GM18907 (cell line): ENCODE measurements at regions not wholly inside any gene's neighbourhood (a gene's known extent, or its start where the extent isn't known, plus 50 kb on each side); places are given as distances from the start of the nearest gene placed in this dataset.
"Not testable (repeated sequence)": the region's sequence is repeated elsewhere in the genome, so short reads cannot be mapped to it uniquely, and the experiment has no call there.

Source experiments
- ATAC-seq: cut with Tn5 transposase; IDR thresholded peaks from one replicate; pipeline ENCODE4 v1.9.1; 2021; ENCODE audit warnings: mild to moderate bottlenecking, moderate library complexity; ENCODE audit not compliant: unreplicated experiment

DNA sequence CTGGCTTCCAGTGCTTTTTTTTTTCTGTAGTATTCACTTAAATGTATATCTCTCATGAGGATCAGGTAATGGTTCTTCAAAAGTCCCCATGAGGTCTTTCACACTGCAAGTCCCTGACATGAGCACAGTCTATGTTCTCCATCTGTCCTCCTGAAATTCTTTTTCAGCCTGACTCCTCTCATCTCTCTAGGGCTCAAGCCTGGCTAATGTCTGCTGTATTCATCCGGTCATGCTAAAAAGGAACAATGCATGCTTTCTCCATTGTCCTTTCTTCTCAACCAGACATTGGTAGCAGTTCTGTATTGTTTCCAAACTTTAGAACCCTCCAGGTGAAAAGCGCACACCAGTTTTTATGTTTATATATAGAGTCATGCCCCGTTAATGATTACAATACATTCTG is 368.3 kb upstream of the OLFM3 start:
- ATAC-seq = no peak

GRCh38 chr1:102336602-102337001 is 339.9 kb upstream of the OLFM3 start:
- ATAC-seq = no peak

DNA sequence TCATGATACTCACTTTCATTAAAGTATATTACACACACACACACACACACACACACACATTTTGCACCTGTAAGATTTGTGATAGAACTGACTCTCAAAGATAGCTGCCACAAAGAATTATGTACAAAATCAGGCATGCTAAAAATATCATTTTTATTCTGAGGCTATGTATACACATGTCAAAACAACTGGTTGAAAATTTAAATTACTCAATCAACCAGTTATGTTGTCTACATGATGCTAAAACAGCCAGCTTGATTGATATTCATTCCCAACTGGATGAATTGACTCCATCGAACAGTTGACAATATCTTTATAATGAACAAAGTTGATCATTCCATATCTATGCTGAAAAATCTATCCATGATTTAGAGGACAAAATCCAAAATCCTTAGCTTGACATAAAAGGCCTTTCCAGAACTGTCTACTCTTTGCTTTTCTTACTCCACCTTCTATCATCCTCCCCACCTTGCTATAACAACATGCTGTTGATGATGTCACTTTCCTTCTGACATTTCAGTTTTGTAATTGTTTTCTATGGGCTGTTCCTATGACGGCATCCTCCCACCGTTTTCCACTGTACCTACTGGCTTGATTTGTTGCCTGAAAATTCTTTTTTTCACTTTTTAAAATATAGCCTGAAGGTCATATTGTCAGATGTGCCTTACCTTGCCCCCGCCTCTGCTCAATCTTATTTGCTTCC is 321.5 kb upstream of the OLFM3 start:
- no peak for ATAC-seq

DNA sequence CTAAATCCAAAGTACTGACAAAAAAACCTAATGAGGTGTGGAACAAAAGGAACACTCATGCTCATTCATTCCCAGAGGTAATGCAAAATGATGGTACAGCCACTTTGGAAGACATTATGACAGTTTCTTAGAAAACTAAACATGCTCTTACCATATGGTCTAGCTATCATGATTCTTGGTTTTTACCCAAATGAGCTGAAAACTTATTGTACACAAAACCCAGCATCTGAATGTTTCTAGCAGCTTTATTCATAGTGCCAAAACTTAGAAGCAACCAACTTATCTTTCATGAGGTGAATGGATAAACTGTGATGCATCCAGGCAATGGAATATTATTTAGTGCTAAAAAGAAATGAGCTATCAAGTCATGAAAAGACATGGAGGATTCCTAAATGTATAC is 318.4 kb upstream of the OLFM3 start:
- no peak for ATAC-seq

DNA sequence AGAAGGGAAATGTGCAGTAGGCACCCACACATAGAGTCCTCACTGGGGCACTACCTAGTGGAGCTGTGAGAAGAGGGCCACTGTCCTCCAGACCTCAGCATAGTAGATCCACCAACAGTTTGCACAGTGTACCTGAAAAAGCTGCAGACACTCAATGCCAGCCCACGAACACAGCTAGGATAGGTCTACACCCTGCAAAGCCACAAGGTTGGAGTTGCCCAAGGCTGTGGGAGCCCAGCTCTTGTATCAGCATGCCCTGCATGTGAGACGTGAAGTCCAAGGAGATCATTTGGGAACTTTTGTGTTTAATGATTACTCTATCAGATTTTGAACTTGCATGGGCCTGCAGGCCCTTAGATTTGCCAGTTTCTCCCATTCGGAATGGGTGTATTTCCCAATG is 299.4 kb upstream of the OLFM3 start:
- no peak for ATAC-seq

- ATAC-seq = no peak
These were observed 286.2 kb upstream of the OLFM3 start for GRCh38 chr1:102282955-102283354.

DNA sequence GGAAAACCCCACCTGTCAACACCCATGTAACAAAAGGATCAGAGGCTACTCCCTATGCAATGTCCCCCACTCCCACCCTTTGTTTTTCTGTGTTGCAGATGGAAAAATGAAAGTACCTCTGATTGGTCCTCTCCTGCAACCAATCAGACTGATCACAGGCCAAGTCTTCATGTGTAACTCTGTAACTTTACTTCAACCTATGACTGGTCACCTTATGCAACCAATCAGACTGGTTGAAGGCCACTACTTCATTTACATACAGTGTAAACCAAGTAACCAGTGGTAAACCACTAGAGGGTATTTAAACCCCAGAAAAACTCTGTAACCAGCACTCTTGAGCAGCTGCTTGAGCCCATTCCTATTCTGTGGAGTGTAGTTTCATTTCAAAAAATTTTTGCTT is 266.3 kb upstream of the OLFM3 start:
- ATAC-seq = peak; percentile 49

GRCh38 chr1:102252731-102253505 is 256.2 kb upstream of the OLFM3 start:
- no peak for ATAC-seq

GRCh38 chr1:102241431-102242338 is 245.0 kb upstream of the OLFM3 start:
- ATAC-seq = peak; percentile 71

DNA sequence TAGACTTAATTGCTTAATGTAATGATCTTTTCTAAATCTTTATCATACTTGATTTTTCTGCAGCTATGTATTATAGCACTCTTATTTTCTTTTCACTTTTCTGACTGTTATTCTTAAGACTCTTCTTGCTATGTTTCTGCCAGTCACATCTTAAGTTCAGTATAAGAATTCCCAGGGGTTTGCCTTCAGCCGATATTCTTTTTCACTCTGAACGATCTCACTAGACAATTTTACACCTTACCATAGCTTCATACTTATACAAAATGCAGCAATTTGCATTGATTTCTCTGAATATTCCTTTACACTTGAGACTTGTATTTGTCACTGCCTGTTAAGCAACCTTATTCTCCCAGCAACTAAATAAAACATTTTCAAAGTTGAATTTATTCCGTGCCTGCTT is 242.5 kb upstream of the OLFM3 start:
- ATAC-seq = no peak

DNA sequence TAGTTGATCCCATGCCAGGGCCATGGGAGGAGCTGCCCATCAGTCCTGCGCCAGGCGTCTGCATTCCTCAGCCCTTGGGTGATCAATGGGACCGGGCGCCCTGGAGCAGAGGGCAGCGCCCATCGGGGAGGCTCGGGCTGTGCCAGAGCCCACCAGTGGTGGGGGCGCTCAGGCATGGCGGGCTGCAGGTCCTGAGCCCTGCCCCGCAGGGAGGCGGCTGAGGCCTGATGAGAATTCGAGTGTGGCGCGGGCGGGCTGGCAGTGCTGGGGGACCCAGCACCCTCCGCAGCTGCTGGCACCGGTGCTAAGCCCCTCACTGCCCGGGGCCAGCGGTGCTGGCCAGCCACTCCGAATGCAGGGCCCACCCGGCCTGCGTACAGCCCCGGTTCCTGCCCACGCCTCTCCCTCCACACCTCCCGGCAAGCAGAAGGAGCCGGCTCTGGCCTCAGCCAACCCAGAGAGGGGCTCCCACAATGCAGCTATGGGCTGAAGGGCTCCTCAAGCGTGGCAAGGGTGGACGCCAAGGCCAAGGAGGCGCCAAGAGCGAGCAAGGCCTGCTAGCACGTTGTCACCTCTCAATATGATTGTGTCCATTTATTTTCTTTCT is 238.1 kb upstream of the OLFM3 start:
- no peak for ATAC-seq

DNA sequence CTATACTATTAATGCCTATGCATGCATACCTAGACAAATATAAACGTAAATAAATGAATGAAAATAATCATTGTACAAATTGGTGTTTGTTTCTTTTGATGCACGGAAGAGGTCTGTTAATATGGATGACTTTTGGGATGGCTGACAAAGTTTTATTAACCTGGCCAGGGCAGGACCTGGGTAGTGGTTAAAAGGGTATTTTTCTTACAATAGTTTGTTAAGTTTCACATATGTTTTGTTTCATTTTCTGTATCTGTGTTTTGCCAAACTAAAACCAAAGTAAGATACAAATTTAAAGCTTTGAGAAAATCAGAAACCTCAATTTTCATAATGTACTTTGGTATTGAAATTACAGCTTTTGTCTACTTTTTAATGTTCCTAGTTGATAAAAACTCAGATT is 222.7 kb upstream of the OLFM3 start:
- ATAC-seq = peak; percentile 75

DNA sequence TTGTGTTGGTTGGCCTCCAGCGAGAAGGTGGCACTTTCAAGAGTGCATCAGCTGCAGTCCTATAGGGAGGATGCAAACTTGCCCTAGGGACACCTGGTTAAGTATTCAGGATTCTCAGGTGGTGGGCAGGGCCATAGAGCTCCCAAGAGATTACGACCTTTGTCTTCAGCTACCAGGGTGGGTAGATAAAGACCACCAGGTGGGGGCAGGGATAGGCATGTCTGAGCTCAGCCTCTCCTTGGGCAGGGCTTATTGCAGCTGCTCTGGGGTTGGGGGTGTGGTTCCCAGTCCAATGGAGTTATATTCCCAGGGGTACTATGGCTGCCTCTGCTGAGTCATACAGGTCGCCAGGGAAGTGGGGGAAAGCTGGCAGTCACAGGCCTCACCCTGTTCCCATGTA is 214.2 kb upstream of the OLFM3 start:
- not testable (repeated sequence) for ATAC-seq

- peak; percentile 81 for ATAC-seq
These were observed 195.0 kb upstream of the OLFM3 start for GRCh38 chr1:102191723-102192122.

- ATAC-seq = no peak
These were observed 193.7 kb upstream of the OLFM3 start for GRCh38 chr1:102190429-102190828.

GRCh38 chr1:102186536-102186935 is 189.8 kb upstream of the OLFM3 start:
- no peak for ATAC-seq

- ATAC-seq = no peak
These were observed 188.5 kb upstream of the OLFM3 start for GRCh38 chr1:102185260-102185659.

GRCh38 chr1:102184477-102184876 is 187.8 kb upstream of the OLFM3 start:
- ATAC-seq = no peak

DNA sequence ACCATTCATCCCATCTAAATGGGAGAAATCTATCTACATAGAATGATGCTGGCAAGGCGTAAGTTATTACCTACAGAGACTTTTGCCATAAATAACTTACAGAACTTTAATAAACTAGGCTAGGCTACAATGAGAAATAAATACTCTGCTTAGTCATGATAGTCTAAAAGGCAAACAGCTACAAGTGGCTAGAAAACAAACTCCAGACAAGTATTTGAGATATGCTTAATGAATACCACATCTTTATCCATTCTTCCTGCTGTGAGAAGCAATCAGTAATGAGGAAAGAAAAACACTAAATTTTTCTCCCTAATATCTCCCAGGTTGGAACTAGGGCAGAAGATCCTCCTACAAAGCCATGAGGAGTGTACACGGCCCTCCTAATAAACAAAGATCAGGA is 187.0 kb upstream of the OLFM3 start:
- ATAC-seq = no peak

DNA sequence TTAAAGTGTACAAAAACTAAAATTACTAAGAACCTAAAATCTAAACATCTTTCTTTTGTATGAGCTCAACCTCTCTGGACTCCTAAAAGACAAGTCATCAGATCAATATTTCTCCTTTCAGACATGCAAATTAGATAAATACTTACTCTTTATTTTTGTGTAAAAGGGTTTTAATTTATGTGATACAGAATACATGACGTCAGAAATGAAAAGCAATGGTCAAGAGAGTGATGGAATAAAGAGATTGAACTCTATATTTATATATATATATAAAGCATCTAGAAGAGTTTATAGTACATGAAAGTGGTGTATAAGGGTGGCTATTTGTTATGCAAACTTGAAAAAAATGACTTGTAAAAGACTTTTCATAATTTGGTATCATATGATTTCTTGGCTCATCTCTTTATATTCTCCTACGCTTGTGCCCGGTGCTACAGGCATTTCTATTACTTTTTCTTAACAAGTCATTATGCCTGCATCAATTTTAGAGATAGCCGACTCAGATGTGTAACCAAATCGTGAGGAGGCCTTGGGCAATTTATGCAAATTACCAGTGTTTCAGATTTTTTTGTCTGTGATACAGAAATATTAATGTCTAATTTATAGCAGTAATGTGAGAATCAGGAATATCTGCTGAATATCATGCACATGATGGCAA is 186.0 kb upstream of the OLFM3 start:
- ATAC-seq = no peak

DNA sequence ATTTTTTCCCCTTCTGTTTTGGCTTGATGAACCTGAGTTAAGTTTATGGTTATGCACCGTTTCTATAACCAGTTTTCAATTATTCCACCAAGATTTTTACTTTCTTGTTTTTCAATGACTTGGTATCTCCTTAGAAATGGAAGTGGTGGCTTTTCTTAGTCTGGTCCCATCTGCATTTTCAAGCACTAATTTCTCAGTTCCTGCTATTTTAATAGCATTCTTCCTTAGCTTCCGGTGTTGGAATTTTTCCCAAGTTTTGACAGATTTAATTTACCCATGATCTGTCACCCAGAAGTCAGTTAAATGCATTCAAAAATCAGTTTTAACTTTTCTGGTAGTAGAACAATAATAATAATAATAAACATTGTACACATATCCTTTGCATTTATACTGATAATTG is 184.6 kb upstream of the OLFM3 start:
- no peak for ATAC-seq
